Calu3 (cell line): ENCODE measurements at regions not wholly inside any gene's neighbourhood (a gene's known extent, or its start where the extent isn't known, plus 50 kb on each side); places are given as distances from the start of the nearest gene placed in this dataset.
"Not testable (repeated sequence)": the region's sequence is repeated elsewhere in the genome, so short reads cannot be mapped to it uniquely, and the experiment has no call there.

Source experiments
- BruUV-seq: library from RNA; stranded (reverse); fragments of 400-500 nt; replicated peaks from 2 replicates; lab custom pipeline; 2021; lab: Mats Ljungman, UMichigan
- CTCF ChIA-PET: fragments of 300-600 bp; sonication (Branson Sonifier 250); formaldehyde crosslinking; loops from one replicate; lab custom pipeline; 2022; ENCODE audit warnings: antibody characterized with exemption; lab: Charles Lee
- DNase-seq: peaks from one replicate; pipeline ENCODE4 v3.0.0; 2022
- H3K27ac Mint-ChIP-seq: one replicate; pipeline ENCODE4 v1.8.0; 2022; ENCODE audit warnings: mixed read lengths; ENCODE audit not compliant: unreplicated experiment
- H3K27me3 Mint-ChIP-seq: one replicate; pipeline ENCODE4 v1.8.0; 2022; ENCODE audit warnings: mixed read lengths; ENCODE audit not compliant: unreplicated experiment
- H3K36me3 Mint-ChIP-seq: one replicate; pipeline ENCODE4 v1.8.0; 2022; ENCODE audit warnings: mild to moderate bottlenecking, moderate library complexity, mixed read lengths; ENCODE audit not compliant: insufficient read depth, unreplicated experiment
- H3K4me1 Mint-ChIP-seq: one replicate; pipeline ENCODE4 v1.8.0; 2022; ENCODE audit warnings: mild to moderate bottlenecking, low read depth, mixed read lengths; ENCODE audit not compliant: unreplicated experiment
- H3K4me3 Mint-ChIP-seq: one replicate; pipeline ENCODE4 v1.8.0; 2022; ENCODE audit warnings: mild to moderate bottlenecking, low read depth, moderate library complexity, mixed read lengths; ENCODE audit not compliant: unreplicated experiment
- H3K9me3 Mint-ChIP-seq: one replicate; pipeline ENCODE4 v1.8.0; 2022; ENCODE audit warnings: low read depth, mixed read lengths; ENCODE audit not compliant: unreplicated experiment
- intact Hi-C: fragments of 100-400 bp; cut with micrococcal nuclease; formaldehyde crosslinking; loops from one replicate; pipeline ENCODE4 v1.10.0; 2022; ENCODE audit not compliant: unreplicated experiment
- TF ChIP-seq, protein P1 (sequence below): fragments of 200-600 bp; IDR thresholded peaks from one replicate; pipeline ENCODE4 v1.8.0; 2022; ENCODE audit warnings: antibody characterized with exemption; ENCODE audit not compliant: unreplicated experiment

DNA sequence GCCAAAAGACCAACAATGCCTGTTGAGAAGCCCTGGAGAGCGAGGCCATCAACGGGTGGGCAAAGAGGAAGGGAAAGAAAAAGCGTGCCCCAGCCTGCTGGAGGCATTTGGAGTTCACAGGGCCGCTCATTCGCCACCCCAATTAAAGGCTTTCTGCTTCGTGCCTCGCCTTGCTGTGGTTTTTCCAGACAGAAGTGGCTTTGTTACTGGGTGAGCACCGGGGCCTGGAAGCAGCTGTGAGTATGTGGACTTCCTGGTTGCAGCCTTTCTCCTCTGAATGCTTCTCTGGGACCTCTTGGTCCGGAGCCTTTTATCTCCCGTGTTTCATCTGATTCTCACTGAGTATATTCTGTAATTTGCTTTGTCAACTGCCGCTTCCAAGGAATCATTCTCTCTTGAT is 118.1 kb upstream of the EGR2 start:
- Mint-ChIP-seq H3K36me3 (no peaks in the 10 kb centered on the region), H3K27me3 (no peaks in the 10 kb centered on the region), H3K9me3 (no peaks in the 10 kb centered on the region), H3K4me1 (peaks cover 23% of the 10 kb centered on the region), H3K4me3 (no peak overlapping the region), H3K27ac (peak overlapping the region; percentile 6)
- peak; percentile 78 for DNase-seq
- no TSS peak for BruUV-seq
- intact Hi-C loops: no loop called here
- TF ChIP-seq, protein P1, sequence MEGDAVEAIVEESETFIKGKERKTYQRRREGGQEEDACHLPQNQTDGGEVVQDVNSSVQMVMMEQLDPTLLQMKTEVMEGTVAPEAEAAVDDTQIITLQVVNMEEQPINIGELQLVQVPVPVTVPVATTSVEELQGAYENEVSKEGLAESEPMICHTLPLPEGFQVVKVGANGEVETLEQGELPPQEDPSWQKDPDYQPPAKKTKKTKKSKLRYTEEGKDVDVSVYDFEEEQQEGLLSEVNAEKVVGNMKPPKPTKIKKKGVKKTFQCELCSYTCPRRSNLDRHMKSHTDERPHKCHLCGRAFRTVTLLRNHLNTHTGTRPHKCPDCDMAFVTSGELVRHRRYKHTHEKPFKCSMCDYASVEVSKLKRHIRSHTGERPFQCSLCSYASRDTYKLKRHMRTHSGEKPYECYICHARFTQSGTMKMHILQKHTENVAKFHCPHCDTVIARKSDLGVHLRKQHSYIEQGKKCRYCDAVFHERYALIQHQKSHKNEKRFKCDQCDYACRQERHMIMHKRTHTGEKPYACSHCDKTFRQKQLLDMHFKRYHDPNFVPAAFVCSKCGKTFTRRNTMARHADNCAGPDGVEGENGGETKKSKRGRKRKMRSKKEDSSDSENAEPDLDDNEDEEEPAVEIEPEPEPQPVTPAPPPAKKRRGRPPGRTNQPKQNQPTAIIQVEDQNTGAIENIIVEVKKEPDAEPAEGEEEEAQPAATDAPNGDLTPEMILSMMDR: no peak
- CTCF ChIA-PET: interaction anchor here (0.6 to 0.8 kb wide), 4 partner anchors 8 to 340 kb away, joined by 3 read pairs; no protein-coding TSS in a partner anchor

DNA sequence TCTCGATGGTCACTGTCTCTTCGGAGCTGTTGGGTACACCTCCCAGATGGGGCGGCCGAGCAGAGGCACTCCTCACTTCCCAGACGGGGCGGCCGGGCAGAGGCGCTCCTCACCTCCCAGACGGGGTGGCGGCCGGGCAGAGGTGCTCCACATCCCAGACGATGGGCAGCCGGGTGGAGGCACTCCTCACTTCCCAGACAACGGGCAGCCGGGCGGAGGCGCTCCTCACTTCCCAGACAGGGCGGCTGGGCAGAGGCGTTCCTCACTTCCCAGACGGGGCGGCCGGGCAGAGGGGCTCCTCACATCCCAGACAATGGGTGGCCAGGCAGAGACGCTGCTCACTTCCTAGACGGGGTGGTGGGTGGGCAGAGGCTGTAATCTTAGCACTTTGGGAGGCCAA is 112.6 kb upstream of the EGR2 start:
- DNase-seq, H3K9me3 Mint-ChIP-seq, intact Hi-C loops, H3K27me3 Mint-ChIP-seq, H3K36me3 Mint-ChIP-seq, BruUV-seq, H3K27ac Mint-ChIP-seq, H3K4me3 Mint-ChIP-seq: not testable (repeated sequence)
- CTCF ChIA-PET: interaction anchor here (0.7 kb wide), 1 partner anchor 193 kb away, joined by 3 read pairs; no protein-coding TSS in a partner anchor
- H3K4me1 Mint-ChIP-seq: peaks cover 19% of the 10 kb centered on the region

DNA sequence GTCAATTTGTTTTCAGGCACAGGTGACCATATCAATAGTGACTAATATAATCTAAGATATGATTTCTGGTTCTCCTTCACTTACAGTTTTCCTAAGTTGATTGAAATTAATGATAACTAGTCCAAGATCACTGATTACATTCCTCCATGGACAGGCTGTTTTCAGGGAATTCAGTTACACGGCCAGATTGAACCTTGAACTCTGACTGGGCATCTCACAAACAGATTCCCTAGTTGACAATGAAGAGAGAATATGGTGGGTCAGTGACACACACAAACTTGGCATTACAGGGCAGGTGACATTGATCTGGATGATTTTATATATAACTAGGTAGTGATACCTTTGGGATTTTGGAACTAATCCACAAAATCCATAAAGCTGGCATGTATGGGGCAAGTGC is 110.2 kb upstream of the EGR2 start:
- H3K36me3 Mint-ChIP-seq: no peaks in the 10 kb centered on the region
- no peak overlapping the region for H3K4me3 Mint-ChIP-seq
- TF ChIP-seq, protein P1: no peak
- H3K9me3 Mint-ChIP-seq: no peaks in the 10 kb centered on the region
- intact Hi-C loops: no loop called here
- peaks cover 11% of the 10 kb centered on the region for H3K4me1 Mint-ChIP-seq
- no TSS peak for BruUV-seq
- CTCF ChIA-PET: interaction anchor here (1.2 kb wide), 1 partner anchor 8 kb away, joined by 3 read pairs; no protein-coding TSS in a partner anchor
- peaks cover 11% of the 10 kb centered on the region for H3K27me3 Mint-ChIP-seq
- peak overlapping the region; percentile 13 for H3K27ac Mint-ChIP-seq
- DNase-seq: no peak

DNA sequence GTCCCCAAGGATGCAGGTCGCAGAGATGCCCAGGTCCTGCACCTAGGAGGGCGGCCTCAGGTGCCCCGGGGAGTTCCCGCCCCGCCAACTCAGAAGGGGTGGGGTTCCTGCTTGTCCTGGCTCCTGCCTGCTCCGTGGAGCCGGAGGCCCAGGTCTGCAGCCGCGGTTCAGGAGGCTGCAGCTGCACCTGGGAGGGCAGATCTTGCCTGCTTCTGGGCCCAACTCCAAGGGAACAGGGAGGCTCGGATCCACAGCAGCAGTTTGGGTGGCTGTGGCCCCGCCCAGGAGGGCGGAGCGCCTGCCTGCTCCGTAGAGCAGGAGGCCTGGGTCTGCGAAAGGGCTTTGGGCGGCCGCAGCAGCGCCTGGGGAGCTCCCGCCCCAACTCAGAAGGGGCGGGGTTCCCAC is 108.2 kb upstream of the EGR2 start:
- TF ChIP-seq, protein P1: no peak
- intact Hi-C loops: no loop called here
- CTCF ChIA-PET: no interaction called here
- H3K36me3 Mint-ChIP-seq: no peaks in the 10 kb centered on the region
- peaks cover 11% of the 10 kb centered on the region for H3K4me1 Mint-ChIP-seq
- peak; percentile 64 for DNase-seq
- H3K9me3 Mint-ChIP-seq: no peaks in the 10 kb centered on the region
- BruUV-seq: no TSS peak
- H3K4me3 Mint-ChIP-seq: peak overlapping the region; percentile 70
- no peak overlapping the region for H3K27ac Mint-ChIP-seq
- H3K27me3 Mint-ChIP-seq: peaks cover 11% of the 10 kb centered on the region

DNA sequence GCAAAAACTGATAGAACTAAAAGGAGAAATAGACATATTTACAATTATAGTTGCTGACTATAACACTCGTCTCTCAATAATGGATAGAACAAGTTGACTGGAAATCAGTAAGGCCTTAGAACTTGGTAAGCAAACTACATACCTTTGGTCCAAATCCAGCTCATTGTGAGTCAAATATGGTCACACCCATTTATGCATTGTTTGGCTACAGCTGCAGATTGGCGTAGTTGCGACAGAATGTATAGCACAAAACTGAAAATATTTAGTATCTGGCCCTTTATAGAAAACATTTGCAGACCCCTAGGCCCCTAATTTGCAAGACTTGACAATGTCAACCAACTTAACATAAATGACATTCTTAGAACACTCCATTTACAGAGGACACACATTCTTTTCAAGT is 103.6 kb upstream of the EGR2 start:
- Mint-ChIP-seq H3K4me1 (peaks cover 14% of the 10 kb centered on the region), H3K4me3 (no peak overlapping the region), H3K27ac (no peak overlapping the region), H3K36me3 (no peaks in the 10 kb centered on the region), H3K27me3 (peaks cover 11% of the 10 kb centered on the region), H3K9me3 (no peaks in the 10 kb centered on the region)
- no TSS peak for BruUV-seq
- CTCF ChIA-PET: interaction anchor here (0.5 to 0.7 kb wide), 3 partner anchors 177 to 1178 kb away, joined by 3 to 6 read pairs (median 3); no protein-coding TSS in a partner anchor
- intact Hi-C loops: no loop called here
- TF ChIP-seq, protein P1: no peak
- no peak for DNase-seq
